HCT116 (cell line): ENCODE measurements at regions not wholly inside any gene's neighbourhood (a gene's known extent, or its start where the extent isn't known, plus 50 kb on each side); places are given as distances from the start of the nearest gene placed in this dataset.

Experiments
- ATAC-seq: fragments of 200-7000 bp; cut with Tn5 transposase; 2 replicates; pipeline ENCODE4 v1.9.1; 2020; ENCODE audit warnings: mild to moderate bottlenecking, moderate library complexity
- BruUV-seq: library from RNA; stranded (reverse); fragments of 400-500 nt; replicated peaks from 2 replicates; lab custom pipeline; 2021; lab: Mats Ljungman, UMichigan
- CTCF ChIA-PET: fragments of 300-600 bp; sonication (Branson Sonifier 250); formaldehyde crosslinking; loops from one replicate; lab custom pipeline; 2021; ENCODE audit warnings: antibody characterized with exemption; lab: Charles Lee
- POLR2A ChIA-PET: fragments of 300-600, 350-600 bp; sonication (Branson Sonifier 250); formaldehyde crosslinking; loops from one replicate; lab custom pipeline; 2021; ENCODE audit warnings: antibody characterized with exemption; lab: Charles Lee
- RAD21 ChIA-PET, 2 experiments: fragments of 300-600 bp; sonication (Branson Sonifier 250); formaldehyde crosslinking; loops; one replicate each; lab custom pipeline; 2023; ENCODE audit warnings: low total read pairs in 2 of 2; ENCODE audit not compliant: uncharacterized antibody in 2 of 2, unreplicated experiment in 2 of 2, low non-redundant PET in 1 of 2; lab: Charles Lee
- DNase-seq: peaks from one replicate; pipeline ENCODE4 v3.0.0-alpha.2; 2010; ENCODE audit warnings: low read depth, low spot score
- H2AFZ ChIP-seq: fragments of 200-600 bp; shearing (Covaris generic), sonication (generic); 2 replicates; pipeline ENCODE4 v1.6.1; 2017; ENCODE audit warnings: low read depth, mixed run types, mixed read lengths, antibody characterized with exemption, low read length; ENCODE audit not compliant: poor library complexity, severe bottlenecking
- H3K27ac ChIP-seq: 2 replicates; pipeline ENCODE4 v1.5.1; 2012; ENCODE audit warnings: low read depth, low read length
- H3K27me3 ChIP-seq: fragments of 200-600 bp; sonication (generic); 2 replicates; pipeline ENCODE4 v1.6.1; 2016; ENCODE audit warnings: mixed run types, low read length, mixed read lengths; ENCODE audit not compliant: insufficient read depth
- H3K36me3 ChIP-seq, 2 experiments: fragments of 200-500 bp in 1 of 2; fragments of 200-600 bp in 1 of 2; sonication (Bioruptor generic) in 1 of 2; sonication (generic) in 1 of 2; 2 replicates each; pipeline versions ENCODE4 v1.5.1 to v1.6.1; 2014 to 2016; ENCODE audit warnings: low read length in 2 of 2, inconsistent platforms in 1 of 2, mixed read lengths in 1 of 2, mixed run types in 1 of 2; ENCODE audit not compliant: insufficient read depth in 2 of 2, control insufficient read depth in 1 of 2
- H3K4me1 ChIP-seq, 2 experiments: fragments of 200-600 bp in 1 of 2; sonication (generic) in 1 of 2; 2 replicates each; pipeline versions ENCODE4 v1.5.1 to v1.6.1; 2012 to 2017; ENCODE audit warnings: low read length in 2 of 2, inconsistent platforms in 1 of 2, mild to moderate bottlenecking in 1 of 2, mixed read lengths in 1 of 2, mixed run types in 1 of 2, moderate library complexity in 1 of 2; ENCODE audit not compliant: insufficient read depth in 2 of 2, control insufficient read depth in 1 of 2
- H3K4me2 ChIP-seq: fragments of 200-600 bp; sonication (generic); 2 replicates; pipeline ENCODE4 v1.6.1; 2017; ENCODE audit warnings: mixed run types, low read length, mixed read lengths
- H3K4me3 ChIP-seq, 2 experiments: fragments of 200-600 bp in 1 of 2; sonication (generic) in 1 of 2; replicated peaks in 1 of 2; 2 replicates each; pipeline ENCODE4 v1.5.1; 2011 to 2016; ENCODE audit warnings: low read length in 2 of 2, control low read depth in 1 of 2, low read depth in 1 of 2, mild to moderate bottlenecking in 1 of 2, mixed read lengths in 1 of 2, mixed run types in 1 of 2
- H3K79me2 ChIP-seq: fragments of 200-600 bp; sonication (generic); 2 replicates; pipeline ENCODE4 v1.6.1; 2017; ENCODE audit warnings: mild to moderate bottlenecking, mixed run types, low read length, moderate library complexity, mixed read lengths; ENCODE audit not compliant: insufficient read depth
- H3K9ac ChIP-seq: fragments of 200-600 bp; sonication (generic); 2 replicates; pipeline ENCODE4 v1.6.1; 2016; ENCODE audit warnings: low read length, mixed read lengths
- H3K9me2 ChIP-seq: fragments of 200-600 bp; sonication (generic), shearing (Covaris generic); 2 replicates; pipeline ENCODE4 v1.6.1; 2017; ENCODE audit warnings: mixed run types, mild to moderate bottlenecking, moderate library complexity; ENCODE audit not compliant: insufficient read depth
- H3K9me3 ChIP-seq, 2 experiments: fragments of 200-500 bp in 1 of 2; fragments of 200-600 bp in 1 of 2; sonication (Bioruptor generic) in 1 of 2; sonication (generic) in 1 of 2; 2 replicates each; pipeline ENCODE4 v1.6.1; 2014 to 2017; ENCODE audit warnings: low read length in 2 of 2, mixed read lengths in 2 of 2, inconsistent platforms in 1 of 2, low read depth in 1 of 2, mild to moderate bottlenecking in 1 of 2, mixed run types in 1 of 2, moderate library complexity in 1 of 2; ENCODE audit not compliant: control insufficient read depth in 1 of 2, insufficient read depth in 1 of 2
- H4K20me1 ChIP-seq: fragments of 200-600 bp; sonication (generic), shearing (Covaris generic); 2 replicates; pipeline ENCODE4 v1.6.1; 2017; ENCODE audit warnings: mixed run types, mild to moderate bottlenecking, moderate library complexity; ENCODE audit not compliant: insufficient read depth
- CEBPB ChIP-seq: IDR thresholded peaks from 2 replicates; pipeline ENCODE4 v1.6.1; 2012; ENCODE audit warnings: low read depth
- EGR1 ChIP-seq: IDR thresholded peaks from 2 replicates; pipeline ENCODE4 v1.6.1; 2012; ENCODE audit warnings: low read depth
- FOSL1 ChIP-seq: IDR thresholded peaks from 2 replicates; pipeline ENCODE4 v1.6.1; 2012; ENCODE audit warnings: low read depth
- JUND ChIP-seq: IDR thresholded peaks from 2 replicates; pipeline ENCODE4 v1.6.1; 2012
- POLR2AphosphoS5 ChIP-seq: IDR thresholded peaks from 2 replicates; pipeline ENCODE4 v1.6.1; 2011; ENCODE audit warnings: mild to moderate bottlenecking, low read depth, low read length, moderate library complexity
- RAD21 ChIP-seq: IDR thresholded peaks from 2 replicates; pipeline ENCODE4 v1.6.1; 2012; ENCODE audit warnings: low read depth, mild to moderate bottlenecking
- SP1 ChIP-seq: IDR thresholded peaks from 2 replicates; pipeline ENCODE4 v1.6.1; 2012; ENCODE audit warnings: low read depth
- TCF7L2 ChIP-seq: IDR thresholded peaks from 2 replicates; pipeline ENCODE4 v1.7.0; 2011; ENCODE audit warnings: borderline replicate concordance, inconsistent platforms; ENCODE audit not compliant: insufficient read depth, insufficient read length; ENCODE audit errors: extremely low read depth
- ZFX ChIP-seq: fragments of 450-650 bp; IDR thresholded peaks from 2 replicates; pipeline ENCODE4 v1.6.1; 2017
- intact Hi-C: fragments of 100-400 bp; cut with micrococcal nuclease; formaldehyde crosslinking; loops from 2 replicates; pipeline ENCODE4 v1.10.0; 2022
- TF ChIP-seq, protein P1 (sequence below), 3 experiments: fragments of 200-600 bp in 1 of 3; sonication (generic) in 1 of 3; IDR thresholded peaks in 2 of 3; conservative IDR thresholded peaks in 1 of 3; 2 replicates each; pipeline ENCODE4 v1.5.1; 2012 to 2017; ENCODE audit warnings: low read depth in 2 of 3, low read length in 2 of 3, antibody characterized with exemption in 1 of 3, borderline replicate concordance in 1 of 3, control low read depth in 1 of 3, mild to moderate bottlenecking in 1 of 3, mixed read lengths in 1 of 3, mixed run types in 1 of 3, moderate library complexity in 1 of 3; ENCODE audit not compliant: insufficient read depth in 1 of 3
- TF ChIP-seq, protein P2 (sequence below): IDR thresholded peaks from 2 replicates; pipeline ENCODE4 v1.6.1; 2012
- TF ChIP-seq, protein P3 (sequence below): IDR thresholded peaks from 2 replicates; pipeline ENCODE4 v1.6.1; 2012
- TF ChIP-seq, protein P4 (sequence below): IDR thresholded peaks from 2 replicates; pipeline ENCODE4 v1.6.1; 2012; ENCODE audit warnings: low read depth

DNA sequence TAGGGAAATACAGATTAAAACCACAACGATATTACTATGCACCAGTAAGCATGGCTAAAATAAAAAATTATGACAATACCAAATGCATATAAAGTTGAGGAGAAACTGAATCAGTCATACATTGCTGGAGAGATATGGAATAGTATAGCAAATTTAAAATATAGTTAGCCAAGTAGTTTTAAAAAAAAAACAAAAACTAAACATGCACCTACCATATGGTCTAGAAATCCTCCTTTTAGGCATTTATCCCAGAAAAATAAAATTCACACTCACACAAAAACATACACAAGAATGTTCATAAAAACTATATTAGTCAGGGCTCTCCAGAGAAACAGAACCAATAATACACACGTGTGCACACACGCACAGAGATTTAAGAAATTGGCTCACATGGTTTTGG lies 175.8 kb downstream of the IPMK start (continued):
- TF ChIP-seq, protein P1, sequence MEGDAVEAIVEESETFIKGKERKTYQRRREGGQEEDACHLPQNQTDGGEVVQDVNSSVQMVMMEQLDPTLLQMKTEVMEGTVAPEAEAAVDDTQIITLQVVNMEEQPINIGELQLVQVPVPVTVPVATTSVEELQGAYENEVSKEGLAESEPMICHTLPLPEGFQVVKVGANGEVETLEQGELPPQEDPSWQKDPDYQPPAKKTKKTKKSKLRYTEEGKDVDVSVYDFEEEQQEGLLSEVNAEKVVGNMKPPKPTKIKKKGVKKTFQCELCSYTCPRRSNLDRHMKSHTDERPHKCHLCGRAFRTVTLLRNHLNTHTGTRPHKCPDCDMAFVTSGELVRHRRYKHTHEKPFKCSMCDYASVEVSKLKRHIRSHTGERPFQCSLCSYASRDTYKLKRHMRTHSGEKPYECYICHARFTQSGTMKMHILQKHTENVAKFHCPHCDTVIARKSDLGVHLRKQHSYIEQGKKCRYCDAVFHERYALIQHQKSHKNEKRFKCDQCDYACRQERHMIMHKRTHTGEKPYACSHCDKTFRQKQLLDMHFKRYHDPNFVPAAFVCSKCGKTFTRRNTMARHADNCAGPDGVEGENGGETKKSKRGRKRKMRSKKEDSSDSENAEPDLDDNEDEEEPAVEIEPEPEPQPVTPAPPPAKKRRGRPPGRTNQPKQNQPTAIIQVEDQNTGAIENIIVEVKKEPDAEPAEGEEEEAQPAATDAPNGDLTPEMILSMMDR (IDR thresholded peaks at IDR 0.05 in 2 of 3, conservative IDR thresholded peaks at IDR 0.05 in 1 of 3; ENCODE audit: borderline replicate concordance in 1 of 3, insufficient read depth in 1 of 3, low read depth in 2 of 3, low read length in 2 of 3) = no peak
- TF ChIP-seq, protein P2, sequence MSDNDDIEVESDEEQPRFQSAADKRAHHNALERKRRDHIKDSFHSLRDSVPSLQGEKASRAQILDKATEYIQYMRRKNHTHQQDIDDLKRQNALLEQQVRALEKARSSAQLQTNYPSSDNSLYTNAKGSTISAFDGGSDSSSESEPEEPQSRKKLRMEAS = no peak
- TF ChIP-seq, protein P3, sequence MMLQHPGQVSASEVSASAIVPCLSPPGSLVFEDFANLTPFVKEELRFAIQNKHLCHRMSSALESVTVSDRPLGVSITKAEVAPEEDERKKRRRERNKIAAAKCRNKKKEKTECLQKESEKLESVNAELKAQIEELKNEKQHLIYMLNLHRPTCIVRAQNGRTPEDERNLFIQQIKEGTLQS = no peak
- TF ChIP-seq JUND (no peak), RAD21 (no peak), POLR2AphosphoS5 (no peak), CEBPB (no peak)

GRCh38 chr10:58089739-58090138 lies 178.0 kb downstream of the IPMK start:
- H3K4me2 ChIP-seq = no peak overlapping the region
- ChIA-PET CTCF (no interaction called here), RAD21 (no interaction called here), POLR2A (no interaction called here)
- no peak overlapping the region for H3K27ac ChIP-seq
- no peaks in the 10 kb centered on the region for H3K79me2 ChIP-seq
- no peaks in the 10 kb centered on the region for H3K9me2 ChIP-seq
- H3K36me3 ChIP-seq = no peaks in the 10 kb centered on the region
- ATAC-seq (no peak), DNase-seq (no peak)
- H3K27me3 ChIP-seq = no peaks in the 10 kb centered on the region
- H4K20me1 ChIP-seq = no peaks in the 10 kb centered on the region
- TF ChIP-seq, protein P4, sequence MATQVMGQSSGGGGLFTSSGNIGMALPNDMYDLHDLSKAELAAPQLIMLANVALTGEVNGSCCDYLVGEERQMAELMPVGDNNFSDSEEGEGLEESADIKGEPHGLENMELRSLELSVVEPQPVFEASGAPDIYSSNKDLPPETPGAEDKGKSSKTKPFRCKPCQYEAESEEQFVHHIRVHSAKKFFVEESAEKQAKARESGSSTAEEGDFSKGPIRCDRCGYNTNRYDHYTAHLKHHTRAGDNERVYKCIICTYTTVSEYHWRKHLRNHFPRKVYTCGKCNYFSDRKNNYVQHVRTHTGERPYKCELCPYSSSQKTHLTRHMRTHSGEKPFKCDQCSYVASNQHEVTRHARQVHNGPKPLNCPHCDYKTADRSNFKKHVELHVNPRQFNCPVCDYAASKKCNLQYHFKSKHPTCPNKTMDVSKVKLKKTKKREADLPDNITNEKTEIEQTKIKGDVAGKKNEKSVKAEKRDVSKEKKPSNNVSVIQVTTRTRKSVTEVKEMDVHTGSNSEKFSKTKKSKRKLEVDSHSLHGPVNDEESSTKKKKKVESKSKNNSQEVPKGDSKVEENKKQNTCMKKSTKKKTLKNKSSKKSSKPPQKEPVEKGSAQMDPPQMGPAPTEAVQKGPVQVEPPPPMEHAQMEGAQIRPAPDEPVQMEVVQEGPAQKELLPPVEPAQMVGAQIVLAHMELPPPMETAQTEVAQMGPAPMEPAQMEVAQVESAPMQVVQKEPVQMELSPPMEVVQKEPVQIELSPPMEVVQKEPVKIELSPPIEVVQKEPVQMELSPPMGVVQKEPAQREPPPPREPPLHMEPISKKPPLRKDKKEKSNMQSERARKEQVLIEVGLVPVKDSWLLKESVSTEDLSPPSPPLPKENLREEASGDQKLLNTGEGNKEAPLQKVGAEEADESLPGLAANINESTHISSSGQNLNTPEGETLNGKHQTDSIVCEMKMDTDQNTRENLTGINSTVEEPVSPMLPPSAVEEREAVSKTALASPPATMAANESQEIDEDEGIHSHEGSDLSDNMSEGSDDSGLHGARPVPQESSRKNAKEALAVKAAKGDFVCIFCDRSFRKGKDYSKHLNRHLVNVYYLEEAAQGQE = no peak
- TF ChIP-seq TCF7L2 (no peak), SP1 (no peak), ZFX (no peak), EGR1 (no peak), FOSL1 (no peak)
- no TSS peak for BruUV-seq
- intact Hi-C loops = no loop called here
- H3K9me3 ChIP-seq = no peaks in the 10 kb centered on the region
- no peak overlapping the region for H3K9ac ChIP-seq
- no peaks in the 10 kb centered on the region for H3K4me1 ChIP-seq
- no peak overlapping the region for H3K4me3 ChIP-seq
- H2AFZ ChIP-seq = no peak overlapping the region
